SK-N-SH treated with all-trans-retinoic acid at 6 μM for 48 hours (cell line): ENCODE measurements at regions not wholly inside any gene's neighbourhood (a gene's known extent, or its start where the extent isn't known, plus 50 kb on each side); places are given as distances from the start of the nearest gene placed in this dataset.

Experiments
- ARNTL ChIP-seq: fragments of 450-650 bp; formaldehyde crosslinking; IDR thresholded peaks from 2 replicates; pipeline ENCODE4 v1.5.0; 2020; ENCODE audit warnings: low read depth, mild to moderate bottlenecking, moderate library complexity, borderline replicate concordance
- ESRRG ChIP-seq: fragments of 250-450 bp; sonication (Bioruptor Pico); IDR thresholded peaks from 2 replicates; pipeline ENCODE4 v1.6.1; 2021; ENCODE audit warnings: mild to moderate bottlenecking
- ISL1 ChIP-seq: fragments of 250-450 bp; sonication (Bioruptor Pico); IDR thresholded peaks from 2 replicates; pipeline ENCODE4 v2.1.2; 2022; ENCODE audit warnings: mild to moderate bottlenecking, moderate library complexity
- PATZ1 ChIP-seq: fragments of 250-450 bp; sonication (Bioruptor Pico); IDR thresholded peaks from 2 replicates; pipeline ENCODE4 v1.8.0; 2020; ENCODE audit warnings: mild to moderate bottlenecking, moderate library complexity, borderline replicate concordance
- PPARA ChIP-seq: fragments of 250-450 bp; sonication (Bioruptor Pico); IDR thresholded peaks from 2 replicates; pipeline ENCODE4 v1.5.0; 2020; ENCODE audit warnings: mild to moderate bottlenecking, borderline replicate concordance
- RARB ChIP-seq: fragments of 250-450 bp; sonication (Bioruptor Pico); IDR thresholded peaks from 2 replicates; pipeline ENCODE4 v1.8.0; 2021; ENCODE audit warnings: mild to moderate bottlenecking, moderate library complexity
- ZNF70 ChIP-seq: fragments of 450-650 bp; formaldehyde crosslinking; IDR thresholded peaks from 2 replicates; pipeline ENCODE4 v1.5.0; 2020; ENCODE audit warnings: mild to moderate bottlenecking, moderate library complexity

DNA sequence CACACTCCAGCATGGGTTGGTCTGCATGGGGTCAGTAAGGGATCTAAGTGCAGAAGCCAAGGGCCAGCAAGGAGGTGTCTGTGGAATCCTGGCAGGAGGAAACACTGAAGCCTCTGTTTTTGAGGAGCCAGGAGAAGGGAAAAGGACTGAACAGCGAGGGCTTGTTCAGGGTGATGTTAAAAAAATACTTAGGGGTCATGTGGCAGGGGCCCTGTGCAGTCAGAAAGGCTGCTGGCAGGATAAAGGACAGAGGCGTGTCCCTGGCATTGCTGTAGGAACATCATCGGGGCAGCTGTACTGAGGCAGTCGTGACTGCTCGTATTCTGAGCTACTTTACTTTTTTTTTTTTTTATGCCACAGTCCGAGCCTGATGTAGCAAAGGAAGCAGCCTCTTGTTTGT lies 127.1 kb upstream of the ZFP64 start:
- no peak for TF ChIP-seq PATZ1 (CRISPR knock-in tag)
- no peak for TF ChIP-seq ESRRG (CRISPR knock-in tag)
- TF ChIP-seq ZNF70 (CRISPR knock-in tag) = no peak
- no peak for TF ChIP-seq ARNTL (CRISPR knock-in tag)
- no peak for TF ChIP-seq RARB (CRISPR knock-in tag)
- no peak for TF ChIP-seq PPARA
- TF ChIP-seq ISL1 (CRISPR knock-in tag) = no peak
